H7 (cell line): ENCODE measurements at regions not wholly inside any gene's neighbourhood (a gene's known extent, or its start where the extent isn't known, plus 50 kb on each side); places are given as distances from the start of the nearest gene placed in this dataset.
"Not testable (repeated sequence)": the region's sequence is repeated elsewhere in the genome, so short reads cannot be mapped to it uniquely, and the experiment has no call there.

Experiments used
- DNase-seq: peaks from one replicate; pipeline ENCODE4 v3.0.0; 2012
- H3K27me3 ChIP-seq: 2 replicates; pipeline ENCODE4 v1.6.0; 2011; ENCODE audit warnings: mild to moderate bottlenecking, low read length; ENCODE audit not compliant: control insufficient read depth, insufficient read depth
- H3K36me3 ChIP-seq: replicated peaks from 2 replicates; pipeline ENCODE4 v1.5.1; 2011; ENCODE audit warnings: low read length; ENCODE audit not compliant: control insufficient read depth, insufficient read depth
- H3K4me3 ChIP-seq: 2 replicates; pipeline ENCODE4 v1.5.1; 2011; ENCODE audit warnings: low read depth, mild to moderate bottlenecking, control low read depth, low read length, moderate library complexity; ENCODE audit not compliant: insufficient read depth

- H3K36me3 ChIP-seq: no peaks in the 10 kb centered on the region
- DNase-seq: no peak
- H3K27me3 ChIP-seq: no peaks in the 10 kb centered on the region
- no peak overlapping the region for H3K4me3 ChIP-seq
Measured at GRCh38 chr7:133132906-133133305, 51.0 kb upstream of the CHCHD3 start.

- DNase-seq: no peak
- H3K4me3 ChIP-seq: no peak overlapping the region
- H3K27me3 ChIP-seq: no peaks in the 10 kb centered on the region
- H3K36me3 ChIP-seq: no peaks in the 10 kb centered on the region
Measured at GRCh38 chr7:133134810-133135209, 52.9 kb upstream of the CHCHD3 start.

GRCh38 chr7:133135451-133135850 is 53.6 kb upstream of the CHCHD3 start:
- H3K27me3 ChIP-seq: no peaks in the 10 kb centered on the region
- DNase-seq: no peak
- no peaks in the 10 kb centered on the region for H3K36me3 ChIP-seq
- H3K4me3 ChIP-seq: no peak overlapping the region

GRCh38 chr7:133139350-133139749 is 57.5 kb upstream of the CHCHD3 start:
- no peak overlapping the region for H3K4me3 ChIP-seq
- no peaks in the 10 kb centered on the region for H3K27me3 ChIP-seq
- DNase-seq: peak; percentile 50
- no peaks in the 10 kb centered on the region for H3K36me3 ChIP-seq

- no peak overlapping the region for H3K4me3 ChIP-seq
- no peaks in the 10 kb centered on the region for H3K36me3 ChIP-seq
- H3K27me3 ChIP-seq: no peaks in the 10 kb centered on the region
- DNase-seq: no peak
Measured at GRCh38 chr7:133139801-133140200, 57.9 kb upstream of the CHCHD3 start.

- Histone ChIP-seq H3K4me3 (no peak overlapping the region), H3K36me3 (no peaks in the 10 kb centered on the region), H3K27me3 (no peaks in the 10 kb centered on the region)
- no peak for DNase-seq
Measured at GRCh38 chr7:133140994-133141595, 59.2 kb upstream of the CHCHD3 start.

GRCh38 chr7:133150760-133151159 is 68.9 kb upstream of the CHCHD3 start:
- H3K36me3 ChIP-seq: no peaks in the 10 kb centered on the region
- no peaks in the 10 kb centered on the region for H3K27me3 ChIP-seq
- H3K4me3 ChIP-seq: no peak overlapping the region
- DNase-seq: no peak

GRCh38 chr7:133152875-133153274 is 71.0 kb upstream of the CHCHD3 start:
- no peaks in the 10 kb centered on the region for H3K36me3 ChIP-seq
- no peak for DNase-seq
- no peak overlapping the region for H3K4me3 ChIP-seq
- H3K27me3 ChIP-seq: no peaks in the 10 kb centered on the region

GRCh38 chr7:133155146-133155545 is 73.3 kb upstream of the CHCHD3 start:
- Histone ChIP-seq H3K27me3 (no peaks in the 10 kb centered on the region), H3K4me3 (no peak overlapping the region), H3K36me3 (no peaks in the 10 kb centered on the region)
- no peak for DNase-seq

- Histone ChIP-seq H3K4me3 (no peak overlapping the region), H3K27me3 (no peaks in the 10 kb centered on the region), H3K36me3 (no peaks in the 10 kb centered on the region)
- DNase-seq: no peak
Measured at GRCh38 chr7:133155642-133156041, 73.8 kb upstream of the CHCHD3 start.

GRCh38 chr7:133157045-133157444 is 75.2 kb upstream of the CHCHD3 start:
- Histone ChIP-seq H3K36me3 (no peaks in the 10 kb centered on the region), H3K27me3 (no peaks in the 10 kb centered on the region), H3K4me3 (no peak overlapping the region)
- DNase-seq: no peak

- no peak for DNase-seq
- no peaks in the 10 kb centered on the region for H3K36me3 ChIP-seq
- H3K27me3 ChIP-seq: no peaks in the 10 kb centered on the region
- H3K4me3 ChIP-seq: no peak overlapping the region
Measured at GRCh38 chr7:133164498-133164897, 82.6 kb upstream of the CHCHD3 start.

- H3K4me3 ChIP-seq: no peak overlapping the region
- no peak for DNase-seq
- H3K27me3 ChIP-seq: no peaks in the 10 kb centered on the region
- H3K36me3 ChIP-seq: no peaks in the 10 kb centered on the region
Measured at GRCh38 chr7:133165001-133165400, 83.1 kb upstream of the CHCHD3 start.

GRCh38 chr7:133165529-133165928 is 83.6 kb upstream of the CHCHD3 start:
- no peak for DNase-seq
- Histone ChIP-seq H3K36me3 (no peaks in the 10 kb centered on the region), H3K27me3 (no peaks in the 10 kb centered on the region), H3K4me3 (no peak overlapping the region)

- DNase-seq: no peak
- H3K27me3 ChIP-seq: no peaks in the 10 kb centered on the region
- no peak overlapping the region for H3K4me3 ChIP-seq
- no peaks in the 10 kb centered on the region for H3K36me3 ChIP-seq
Measured at GRCh38 chr7:133167300-133167699, 85.4 kb upstream of the CHCHD3 start.

- not testable (repeated sequence) for H3K36me3 ChIP-seq, DNase-seq, H3K4me3 ChIP-seq, H3K27me3 ChIP-seq
Measured at GRCh38 chr7:133169167-133169822, 83.6 kb upstream of the EXOC4 start.
